ENCODE measurements at regions not wholly inside any gene's neighbourhood (a gene's known extent, or its start where the extent isn't known, plus 50 kb on each side); places are given as distances from the start of the nearest gene placed in this dataset.

DNA sequence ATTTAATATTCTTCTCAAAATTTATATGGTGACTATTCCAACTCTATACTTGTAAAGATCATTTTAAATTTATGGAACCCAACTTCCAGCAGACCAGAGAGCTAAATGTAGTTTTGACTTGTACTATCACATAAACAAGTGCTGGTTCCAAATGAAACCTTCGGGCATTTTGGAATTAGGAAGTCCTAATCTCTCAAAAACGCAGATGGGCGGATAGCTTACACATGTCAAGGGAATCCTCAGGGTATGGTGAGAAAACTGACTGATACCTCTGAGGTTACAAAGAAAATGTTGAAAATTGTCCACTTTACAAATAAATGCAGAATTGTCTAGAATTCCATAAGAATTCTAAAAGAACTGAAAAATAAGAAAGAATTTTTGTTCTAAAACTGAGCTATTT lies 224.1 kb downstream of the SS18 start:
- TF ChIP-seq, protein P1, sequence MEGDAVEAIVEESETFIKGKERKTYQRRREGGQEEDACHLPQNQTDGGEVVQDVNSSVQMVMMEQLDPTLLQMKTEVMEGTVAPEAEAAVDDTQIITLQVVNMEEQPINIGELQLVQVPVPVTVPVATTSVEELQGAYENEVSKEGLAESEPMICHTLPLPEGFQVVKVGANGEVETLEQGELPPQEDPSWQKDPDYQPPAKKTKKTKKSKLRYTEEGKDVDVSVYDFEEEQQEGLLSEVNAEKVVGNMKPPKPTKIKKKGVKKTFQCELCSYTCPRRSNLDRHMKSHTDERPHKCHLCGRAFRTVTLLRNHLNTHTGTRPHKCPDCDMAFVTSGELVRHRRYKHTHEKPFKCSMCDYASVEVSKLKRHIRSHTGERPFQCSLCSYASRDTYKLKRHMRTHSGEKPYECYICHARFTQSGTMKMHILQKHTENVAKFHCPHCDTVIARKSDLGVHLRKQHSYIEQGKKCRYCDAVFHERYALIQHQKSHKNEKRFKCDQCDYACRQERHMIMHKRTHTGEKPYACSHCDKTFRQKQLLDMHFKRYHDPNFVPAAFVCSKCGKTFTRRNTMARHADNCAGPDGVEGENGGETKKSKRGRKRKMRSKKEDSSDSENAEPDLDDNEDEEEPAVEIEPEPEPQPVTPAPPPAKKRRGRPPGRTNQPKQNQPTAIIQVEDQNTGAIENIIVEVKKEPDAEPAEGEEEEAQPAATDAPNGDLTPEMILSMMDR (IDR thresholded peaks at IDR 0.05; ENCODE audit: borderline replicate concordance, extremely low read depth, low read length, poor library complexity, severe bottlenecking) = no peak
- TF ChIP-seq EZH2 (IDR thresholded peaks at IDR 0.05; ENCODE audit: borderline replicate concordance, low read depth, low read length, severe bottlenecking) = no peak
